SU-DHL-6 (cell line): ENCODE measurements at regions not wholly inside any gene's neighbourhood (a gene's known extent, or its start where the extent isn't known, plus 50 kb on each side); places are given as distances from the start of the nearest gene placed in this dataset.
"Not testable (repeated sequence)": the region's sequence is repeated elsewhere in the genome, so short reads cannot be mapped to it uniquely, and the experiment has no call there.

Experiments used
- EZH2phosphoT487 ChIP-seq: fragments of 200-600 bp; sonication (generic), shearing (Covaris generic); conservative IDR thresholded peaks from 2 replicates; pipeline ENCODE4 v1.6.1; 2018; ENCODE audit warnings: mild to moderate bottlenecking, antibody characterized with exemption, low read length, moderate library complexity, mixed read lengths
- TF ChIP-seq, protein P1 (sequence below): fragments of 200-600 bp; sonication (generic); IDR thresholded peaks from one replicate; pipeline ENCODE4 v1.5.1; 2017; ENCODE audit warnings: antibody characterized with exemption, mild to moderate bottlenecking, low read length, moderate library complexity; ENCODE audit not compliant: insufficient read depth, poor library complexity, severe bottlenecking

DNA sequence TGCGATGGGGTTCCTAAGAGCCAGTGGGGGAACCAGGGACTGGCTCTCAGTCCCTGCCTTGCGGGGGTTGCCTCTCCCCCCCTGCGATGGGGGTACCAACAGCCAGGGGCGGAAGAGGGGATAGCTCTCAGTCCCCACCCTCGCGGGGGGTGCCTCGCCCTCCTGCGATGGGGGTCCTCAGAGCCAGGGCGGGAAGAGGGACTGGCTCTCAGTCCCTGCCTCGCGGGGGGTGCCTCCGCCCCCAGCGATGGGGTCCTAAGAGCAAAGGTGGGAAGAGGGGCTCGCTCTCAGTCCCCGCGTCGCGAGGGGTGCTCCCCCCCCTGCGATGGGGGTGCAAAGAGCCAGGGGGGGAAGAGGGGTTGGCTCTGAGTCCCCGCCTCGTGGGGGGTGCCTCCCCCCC lies 162.0 kb downstream of the ATP6V0E2 start:
- TF ChIP-seq, protein P1, sequence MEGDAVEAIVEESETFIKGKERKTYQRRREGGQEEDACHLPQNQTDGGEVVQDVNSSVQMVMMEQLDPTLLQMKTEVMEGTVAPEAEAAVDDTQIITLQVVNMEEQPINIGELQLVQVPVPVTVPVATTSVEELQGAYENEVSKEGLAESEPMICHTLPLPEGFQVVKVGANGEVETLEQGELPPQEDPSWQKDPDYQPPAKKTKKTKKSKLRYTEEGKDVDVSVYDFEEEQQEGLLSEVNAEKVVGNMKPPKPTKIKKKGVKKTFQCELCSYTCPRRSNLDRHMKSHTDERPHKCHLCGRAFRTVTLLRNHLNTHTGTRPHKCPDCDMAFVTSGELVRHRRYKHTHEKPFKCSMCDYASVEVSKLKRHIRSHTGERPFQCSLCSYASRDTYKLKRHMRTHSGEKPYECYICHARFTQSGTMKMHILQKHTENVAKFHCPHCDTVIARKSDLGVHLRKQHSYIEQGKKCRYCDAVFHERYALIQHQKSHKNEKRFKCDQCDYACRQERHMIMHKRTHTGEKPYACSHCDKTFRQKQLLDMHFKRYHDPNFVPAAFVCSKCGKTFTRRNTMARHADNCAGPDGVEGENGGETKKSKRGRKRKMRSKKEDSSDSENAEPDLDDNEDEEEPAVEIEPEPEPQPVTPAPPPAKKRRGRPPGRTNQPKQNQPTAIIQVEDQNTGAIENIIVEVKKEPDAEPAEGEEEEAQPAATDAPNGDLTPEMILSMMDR: not testable (repeated sequence)
- TF ChIP-seq EZH2phosphoT487: not testable (repeated sequence)
